ENCODE measurements at regions not wholly inside any gene's neighbourhood (a gene's known extent, or its start where the extent isn't known, plus 50 kb on each side); places are given as distances from the start of the nearest gene placed in this dataset.

DNA sequence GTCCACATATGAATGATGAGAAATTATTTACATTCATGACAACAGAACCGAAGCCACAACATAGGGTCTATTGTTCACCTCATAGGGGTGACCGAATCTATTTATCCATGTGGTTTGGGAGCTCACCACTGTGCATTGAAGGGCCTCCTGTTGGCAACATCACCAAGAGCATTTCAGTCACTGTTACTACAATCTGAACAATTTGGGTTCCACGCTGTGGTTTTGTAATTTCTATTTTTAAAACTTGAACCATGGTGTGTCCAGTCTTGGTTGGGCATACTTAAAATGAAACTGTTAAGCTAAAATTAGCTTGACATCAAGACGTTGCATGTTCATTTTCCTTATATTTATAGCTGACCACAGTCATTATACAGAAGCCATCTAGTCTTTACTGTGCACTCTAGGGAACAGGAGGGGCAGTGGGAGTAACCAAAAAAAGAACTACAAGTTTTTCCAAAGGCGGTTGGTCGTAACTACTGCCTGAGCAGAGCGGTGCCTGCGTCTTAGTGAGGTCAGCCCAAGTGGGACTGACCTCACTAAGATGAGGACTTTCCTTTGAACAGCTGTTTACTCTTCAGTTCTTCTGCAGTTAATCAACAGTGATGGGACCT, 192.1 kb downstream of the SPRY1 start:
- Mint-ChIP-seq H3K9me3 (peaks cover 7% of the 10 kb centered on the region), H3K36me3 (no peaks in the 10 kb centered on the region), H3K27me3 (no peaks in the 10 kb centered on the region), H3K4me3 (no peak overlapping the region), H3K4me1 (ENCODE audit: unreplicated experiment) (peaks cover 34% of the 10 kb centered on the region), H3K27ac (peak overlapping the region; percentile 65)
- TF ChIP-seq, protein P1, sequence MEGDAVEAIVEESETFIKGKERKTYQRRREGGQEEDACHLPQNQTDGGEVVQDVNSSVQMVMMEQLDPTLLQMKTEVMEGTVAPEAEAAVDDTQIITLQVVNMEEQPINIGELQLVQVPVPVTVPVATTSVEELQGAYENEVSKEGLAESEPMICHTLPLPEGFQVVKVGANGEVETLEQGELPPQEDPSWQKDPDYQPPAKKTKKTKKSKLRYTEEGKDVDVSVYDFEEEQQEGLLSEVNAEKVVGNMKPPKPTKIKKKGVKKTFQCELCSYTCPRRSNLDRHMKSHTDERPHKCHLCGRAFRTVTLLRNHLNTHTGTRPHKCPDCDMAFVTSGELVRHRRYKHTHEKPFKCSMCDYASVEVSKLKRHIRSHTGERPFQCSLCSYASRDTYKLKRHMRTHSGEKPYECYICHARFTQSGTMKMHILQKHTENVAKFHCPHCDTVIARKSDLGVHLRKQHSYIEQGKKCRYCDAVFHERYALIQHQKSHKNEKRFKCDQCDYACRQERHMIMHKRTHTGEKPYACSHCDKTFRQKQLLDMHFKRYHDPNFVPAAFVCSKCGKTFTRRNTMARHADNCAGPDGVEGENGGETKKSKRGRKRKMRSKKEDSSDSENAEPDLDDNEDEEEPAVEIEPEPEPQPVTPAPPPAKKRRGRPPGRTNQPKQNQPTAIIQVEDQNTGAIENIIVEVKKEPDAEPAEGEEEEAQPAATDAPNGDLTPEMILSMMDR (conservative IDR thresholded peaks at IDR 0.05) = no peak
- no peak for DNase-seq (ENCODE audit: extremely low spot score, unreplicated experiment)

DNA sequence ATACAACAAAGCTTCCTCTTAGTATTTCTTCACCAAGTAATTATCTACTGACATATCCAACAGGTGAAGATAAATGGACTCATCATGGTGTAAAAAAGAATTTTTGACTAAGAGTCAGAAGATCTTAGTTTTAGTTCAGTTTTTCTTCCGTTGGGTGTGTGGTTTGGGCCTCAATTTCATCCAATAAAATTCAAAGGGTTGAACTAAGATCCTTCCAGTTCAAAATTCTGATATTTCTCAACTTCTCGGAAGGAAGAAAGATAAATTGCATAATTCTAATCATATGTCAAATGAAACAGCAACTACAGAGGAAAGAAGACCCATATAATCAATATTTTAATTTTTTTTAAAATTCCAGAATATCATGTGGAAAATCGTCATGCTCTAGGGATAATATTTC, 192.7 kb downstream of the SPRY1 start:
- Mint-ChIP-seq H3K27ac (no peak overlapping the region), H3K4me3 (no peak overlapping the region), H3K9me3 (peaks cover 7% of the 10 kb centered on the region), H3K36me3 (no peaks in the 10 kb centered on the region), H3K4me1 (ENCODE audit: unreplicated experiment) (peaks cover 34% of the 10 kb centered on the region), H3K27me3 (no peaks in the 10 kb centered on the region)
- DNase-seq (ENCODE audit: extremely low spot score, unreplicated experiment) = no peak
- TF ChIP-seq, protein P1 (conservative IDR thresholded peaks at IDR 0.05) = no peak

DNA sequence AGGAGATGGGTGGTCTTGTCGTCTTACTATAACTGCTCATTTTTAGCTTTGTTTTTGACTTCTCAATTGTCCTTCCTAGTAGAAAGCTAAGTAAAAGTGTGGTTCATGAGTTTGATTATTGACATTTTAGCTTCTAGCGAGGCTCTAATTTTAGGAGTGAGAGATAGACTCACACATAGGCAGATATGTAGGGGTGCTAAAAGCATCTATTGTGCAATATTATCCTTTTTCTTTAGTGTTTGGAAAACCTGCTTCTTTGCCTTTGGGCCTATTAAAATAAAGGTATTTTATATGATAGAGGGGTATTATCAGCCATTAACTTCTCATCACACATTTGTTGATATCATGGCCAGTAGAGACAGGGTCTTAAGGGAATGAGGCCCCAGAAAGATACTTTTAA, 195.3 kb downstream of the SPRY1 start:
- peaks cover 7% of the 10 kb centered on the region for H3K9me3 Mint-ChIP-seq
- no peak overlapping the region for H3K4me3 Mint-ChIP-seq
- no peaks in the 10 kb centered on the region for H3K36me3 Mint-ChIP-seq
- TF ChIP-seq, protein P1 (conservative IDR thresholded peaks at IDR 0.05) = no peak
- H3K27ac Mint-ChIP-seq = no peak overlapping the region
- peaks cover 27% of the 10 kb centered on the region for H3K4me1 Mint-ChIP-seq (ENCODE audit: unreplicated experiment)
- no peak for DNase-seq (ENCODE audit: extremely low spot score, unreplicated experiment)
- H3K27me3 Mint-ChIP-seq = no peaks in the 10 kb centered on the region

DNA sequence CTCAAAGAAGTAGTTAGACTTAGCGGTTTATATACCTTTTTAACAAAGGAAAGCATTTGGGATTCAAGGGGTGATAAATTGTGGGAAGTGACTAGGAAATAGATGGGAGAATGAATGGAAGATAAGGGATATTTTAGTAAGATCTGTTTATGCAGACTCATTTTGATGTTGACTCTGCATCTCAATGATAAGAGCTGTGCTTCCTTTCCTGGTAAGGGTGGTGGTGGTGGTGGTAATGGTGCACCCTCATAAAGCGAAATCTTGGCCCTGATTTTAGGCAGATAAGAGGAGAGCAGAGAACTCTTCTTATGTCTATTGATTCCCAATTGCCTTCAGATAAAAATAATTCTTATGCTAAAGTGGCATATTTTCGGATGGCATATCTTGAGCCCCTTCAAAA, 197.1 kb downstream of the SPRY1 start:
- Mint-ChIP-seq H3K27me3 (no peaks in the 10 kb centered on the region), H3K36me3 (no peaks in the 10 kb centered on the region), H3K4me1 (ENCODE audit: unreplicated experiment) (peaks cover 12% of the 10 kb centered on the region), H3K4me3 (no peak overlapping the region), H3K9me3 (peaks cover 7% of the 10 kb centered on the region), H3K27ac (no peak overlapping the region)
- TF ChIP-seq, protein P1 (conservative IDR thresholded peaks at IDR 0.05) = no peak
- no peak for DNase-seq (ENCODE audit: extremely low spot score, unreplicated experiment)

DNA sequence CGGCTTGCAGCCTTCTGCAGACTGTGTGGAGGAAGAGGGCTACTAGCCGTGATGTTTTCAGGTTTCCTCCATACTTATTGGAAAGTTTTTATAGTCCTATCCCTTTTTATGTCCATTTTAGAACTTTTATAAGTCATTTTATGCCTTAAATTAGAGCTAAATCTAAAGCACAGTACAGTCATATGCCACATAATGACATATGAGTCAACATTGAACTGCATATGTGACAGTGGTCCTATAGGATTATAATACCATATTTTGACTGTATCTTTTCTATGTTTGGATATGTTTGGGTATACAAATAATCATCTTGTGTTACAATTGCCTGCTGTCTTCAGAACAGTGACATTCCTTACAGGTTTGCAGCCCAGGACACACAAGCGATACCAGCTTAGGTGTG, 200.2 kb downstream of the SPRY1 start:
- TF ChIP-seq, protein P1 (conservative IDR thresholded peaks at IDR 0.05) = no peak
- H3K27me3 Mint-ChIP-seq = no peaks in the 10 kb centered on the region
- H3K4me1 Mint-ChIP-seq (ENCODE audit: unreplicated experiment) = peaks cover 23% of the 10 kb centered on the region
- H3K9me3 Mint-ChIP-seq = peaks cover 7% of the 10 kb centered on the region
- no peak overlapping the region for H3K27ac Mint-ChIP-seq
- H3K36me3 Mint-ChIP-seq = no peaks in the 10 kb centered on the region
- no peak overlapping the region for H3K4me3 Mint-ChIP-seq
- no peak for DNase-seq (ENCODE audit: extremely low spot score, unreplicated experiment)

DNA sequence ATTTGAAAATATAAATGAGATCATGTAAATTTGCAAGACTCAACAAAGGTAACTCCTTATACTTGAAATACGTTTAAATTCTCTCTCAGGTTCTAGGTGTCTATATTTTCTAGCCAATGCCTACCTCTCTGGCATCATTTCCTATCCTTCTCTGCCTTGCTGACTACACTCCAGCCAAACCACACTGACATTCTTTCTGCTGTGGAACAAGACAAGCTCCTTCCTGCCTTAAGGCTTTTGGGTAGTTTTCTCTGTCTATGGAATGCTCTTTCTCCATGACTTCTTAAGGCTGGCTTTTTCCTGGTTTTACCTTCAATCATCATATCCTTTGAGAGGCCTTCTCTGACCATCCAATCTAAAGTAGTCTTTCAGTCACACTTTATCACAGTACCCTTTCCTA, 201.0 kb downstream of the SPRY1 start:
- H3K36me3 Mint-ChIP-seq = no peaks in the 10 kb centered on the region
- no peak overlapping the region for H3K4me3 Mint-ChIP-seq
- TF ChIP-seq, protein P1 (conservative IDR thresholded peaks at IDR 0.05) = no peak
- no peak for DNase-seq (ENCODE audit: extremely low spot score, unreplicated experiment)
- H3K27ac Mint-ChIP-seq = no peak overlapping the region
- H3K27me3 Mint-ChIP-seq = no peaks in the 10 kb centered on the region
- peaks cover 23% of the 10 kb centered on the region for H3K4me1 Mint-ChIP-seq (ENCODE audit: unreplicated experiment)
- peaks cover 7% of the 10 kb centered on the region for H3K9me3 Mint-ChIP-seq
